ENCODE measurements at regions not wholly inside any gene's neighbourhood (a gene's known extent, or its start where the extent isn't known, plus 50 kb on each side); places are given as distances from the start of the nearest gene placed in this dataset.
A peak's percentile ranks its signal among the peaks of the same experiment; 100 is the strongest.

DNA sequence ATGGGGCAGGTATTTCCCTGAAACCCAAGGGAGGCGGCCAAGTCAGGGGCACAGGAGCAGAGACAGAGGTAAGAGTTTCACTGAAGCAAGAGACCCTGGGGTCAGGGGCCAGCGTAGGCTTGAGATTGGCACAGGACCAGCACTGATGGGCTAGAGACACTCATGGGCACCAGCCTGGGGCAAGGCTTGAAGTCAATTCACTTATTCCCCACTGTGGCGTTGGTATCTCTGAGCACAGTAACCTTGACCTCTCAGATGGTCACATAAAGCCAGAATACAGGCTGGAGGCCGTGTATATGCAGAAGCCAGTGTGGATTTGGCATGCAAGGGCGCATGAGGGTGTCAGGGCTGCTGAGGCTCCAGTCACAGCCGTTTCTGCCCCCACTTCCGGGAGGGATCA is 173.5 kb upstream of the GPR12 start:
- TF ChIP-seq, protein P1, sequence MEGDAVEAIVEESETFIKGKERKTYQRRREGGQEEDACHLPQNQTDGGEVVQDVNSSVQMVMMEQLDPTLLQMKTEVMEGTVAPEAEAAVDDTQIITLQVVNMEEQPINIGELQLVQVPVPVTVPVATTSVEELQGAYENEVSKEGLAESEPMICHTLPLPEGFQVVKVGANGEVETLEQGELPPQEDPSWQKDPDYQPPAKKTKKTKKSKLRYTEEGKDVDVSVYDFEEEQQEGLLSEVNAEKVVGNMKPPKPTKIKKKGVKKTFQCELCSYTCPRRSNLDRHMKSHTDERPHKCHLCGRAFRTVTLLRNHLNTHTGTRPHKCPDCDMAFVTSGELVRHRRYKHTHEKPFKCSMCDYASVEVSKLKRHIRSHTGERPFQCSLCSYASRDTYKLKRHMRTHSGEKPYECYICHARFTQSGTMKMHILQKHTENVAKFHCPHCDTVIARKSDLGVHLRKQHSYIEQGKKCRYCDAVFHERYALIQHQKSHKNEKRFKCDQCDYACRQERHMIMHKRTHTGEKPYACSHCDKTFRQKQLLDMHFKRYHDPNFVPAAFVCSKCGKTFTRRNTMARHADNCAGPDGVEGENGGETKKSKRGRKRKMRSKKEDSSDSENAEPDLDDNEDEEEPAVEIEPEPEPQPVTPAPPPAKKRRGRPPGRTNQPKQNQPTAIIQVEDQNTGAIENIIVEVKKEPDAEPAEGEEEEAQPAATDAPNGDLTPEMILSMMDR (IDR thresholded peaks at IDR 0.05; ENCODE audit: insufficient read depth, low read depth, low read length) = no peak
- ChIA-PET CTCF (interaction anchor here (0.6 kb wide), 1 partner anchor 429 kb away, joined by 3 read pairs; no protein-coding TSS in a partner anchor), POLR2A (no interaction called here)
- no peak overlapping the region for H3K4me3 ChIP-seq (ENCODE audit: low read depth, low read length)
- DNase-seq (ENCODE audit: low read depth) = no peak
- peaks cover 7% of the 10 kb centered on the region for H3K27me3 ChIP-seq (ENCODE audit: control insufficient read depth, insufficient read depth, low read length)
- no peaks in the 10 kb centered on the region for H3K36me3 ChIP-seq (ENCODE audit: control insufficient read depth, insufficient read depth, low read length)

DNA sequence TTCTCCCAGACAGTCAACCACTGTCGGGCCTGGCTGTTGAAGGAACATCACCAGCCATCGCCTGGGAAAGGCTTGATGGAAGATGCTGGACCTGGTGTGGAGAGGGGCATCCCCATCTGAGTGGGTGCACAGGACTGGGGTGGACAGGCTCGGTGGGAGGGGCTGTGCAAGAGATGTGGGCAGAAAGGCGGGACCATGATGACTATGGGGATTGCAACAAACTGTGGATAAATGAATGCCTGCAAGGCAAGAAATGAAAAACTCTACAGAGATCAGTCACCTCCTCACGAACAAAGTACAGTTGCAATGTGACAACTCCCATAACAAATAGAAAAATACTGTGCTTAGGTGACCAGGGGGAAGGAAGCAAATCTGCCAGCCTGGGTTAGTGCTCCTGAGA is 171.9 kb upstream of the GPR12 start:
- POLR2A ChIA-PET = no interaction called here
- CTCF ChIA-PET = interaction anchor here (0.6 kb wide), 1 partner anchor 14 kb away, joined by 5 read pairs; no protein-coding TSS in a partner anchor
- no peak for DNase-seq (ENCODE audit: low read depth)
- Histone ChIP-seq H3K36me3 (ENCODE audit: control insufficient read depth, insufficient read depth, low read length) (no peaks in the 10 kb centered on the region), H3K27me3 (ENCODE audit: control insufficient read depth, insufficient read depth, low read length) (peaks cover 8% of the 10 kb centered on the region), H3K4me3 (ENCODE audit: low read depth, low read length) (no peak overlapping the region)
- TF ChIP-seq, protein P1 (IDR thresholded peaks at IDR 0.05; ENCODE audit: insufficient read depth, low read depth, low read length) = no peak

DNA sequence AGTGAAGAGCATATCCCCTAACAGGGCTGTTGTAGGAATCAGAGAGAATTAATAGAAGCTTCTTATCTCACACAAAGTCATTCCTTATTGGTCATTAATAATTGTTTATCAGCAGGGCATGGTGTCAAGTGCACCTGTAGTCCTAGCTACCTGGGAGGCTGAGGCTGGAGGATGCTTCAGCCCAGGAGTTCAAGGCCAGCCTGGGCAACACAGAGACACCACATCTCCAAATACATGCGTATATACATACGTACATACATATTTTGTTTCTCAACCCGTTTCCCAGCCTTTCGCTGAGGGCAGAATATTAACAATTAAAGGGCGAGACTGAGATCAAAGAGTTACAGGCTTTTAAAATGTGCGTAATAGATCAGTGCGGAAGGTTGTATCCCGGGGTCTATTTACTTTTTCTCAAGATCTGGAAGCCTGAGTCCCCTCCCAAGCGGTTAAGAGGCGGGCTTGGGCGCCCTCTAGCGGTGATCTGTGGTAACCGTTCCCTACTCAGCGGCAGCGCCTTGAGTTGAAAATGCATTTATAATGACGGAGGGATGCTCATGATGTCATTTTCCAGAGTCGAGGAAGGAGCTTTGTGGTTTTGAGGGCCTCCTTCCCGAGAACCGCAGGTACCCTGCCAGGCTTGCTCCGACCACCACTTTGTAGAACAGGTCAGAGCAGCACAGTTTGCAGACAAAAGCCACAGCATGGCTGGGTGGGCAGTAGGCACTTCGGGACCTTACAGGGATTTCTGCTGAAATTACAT is 169.6 kb upstream of the GPR12 start:
- H3K27me3 ChIP-seq (ENCODE audit: control insufficient read depth, insufficient read depth, low read length) = peaks cover 14% of the 10 kb centered on the region
- TF ChIP-seq, protein P1 (IDR thresholded peaks at IDR 0.05; ENCODE audit: insufficient read depth, low read depth, low read length) = peak; percentile 95
- POLR2A ChIA-PET = no interaction called here
- no peaks in the 10 kb centered on the region for H3K36me3 ChIP-seq (ENCODE audit: control insufficient read depth, insufficient read depth, low read length)
- DNase-seq (ENCODE audit: low read depth) = no peak
- H3K4me3 ChIP-seq (ENCODE audit: low read depth, low read length) = no peak overlapping the region
- CTCF ChIA-PET = interaction anchor here (0.6 to 2.8 kb wide), 23 partner anchors 8 to 745 kb away, joined by 3 to 13 read pairs (median 4); no protein-coding TSS in a partner anchor

DNA sequence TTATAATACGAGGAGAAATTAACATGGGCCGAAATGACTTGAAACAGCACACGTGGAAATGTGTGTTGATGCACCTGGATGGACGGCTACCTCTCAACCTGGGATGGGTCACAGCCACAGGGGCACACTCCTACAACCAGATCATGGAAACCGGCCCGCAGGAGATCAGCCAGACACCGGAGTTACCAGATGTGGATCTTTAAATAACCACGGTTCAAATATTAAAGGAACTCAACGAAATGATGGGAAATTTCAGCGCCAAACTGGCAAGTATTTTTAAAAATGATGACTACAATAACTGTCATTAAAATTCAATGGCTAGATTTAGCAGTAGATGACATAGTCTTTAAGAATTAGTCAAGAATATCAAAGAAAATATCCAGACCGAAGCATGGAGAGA is 166.9 kb upstream of the GPR12 start:
- Histone ChIP-seq H3K36me3 (ENCODE audit: control insufficient read depth, insufficient read depth, low read length) (no peaks in the 10 kb centered on the region), H3K27me3 (ENCODE audit: control insufficient read depth, insufficient read depth, low read length) (peaks cover 16% of the 10 kb centered on the region), H3K4me3 (ENCODE audit: low read depth, low read length) (no peak overlapping the region)
- TF ChIP-seq, protein P1 (IDR thresholded peaks at IDR 0.05; ENCODE audit: insufficient read depth, low read depth, low read length) = no peak
- POLR2A ChIA-PET = no interaction called here
- no peak for DNase-seq (ENCODE audit: low read depth)
- CTCF ChIA-PET = interaction anchor here (0.6 kb wide), 1 partner anchor 1013 kb away, joined by 3 read pairs; no protein-coding TSS in a partner anchor

DNA sequence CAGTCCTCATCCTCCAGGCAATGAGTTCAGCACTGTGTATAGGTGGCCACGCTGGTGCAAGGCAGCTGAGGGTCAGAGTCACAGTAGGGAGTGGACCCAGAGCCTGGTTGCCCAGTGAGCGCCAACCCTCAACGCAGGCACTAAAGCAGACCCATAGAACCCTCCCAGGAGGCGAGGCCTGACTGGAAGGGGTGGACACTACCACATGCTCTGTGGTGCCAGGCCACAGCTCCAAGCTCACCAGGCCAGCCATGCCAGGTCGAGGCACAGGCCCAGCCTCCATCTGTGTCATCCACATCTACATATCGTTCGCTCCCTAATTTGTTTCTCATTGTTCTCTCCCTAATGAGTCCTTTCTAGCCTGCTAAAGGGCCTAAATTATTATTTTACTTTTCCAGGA is 165.8 kb upstream of the GPR12 start:
- POLR2A ChIA-PET = no interaction called here
- no peak overlapping the region for H3K4me3 ChIP-seq (ENCODE audit: low read depth, low read length)
- no peaks in the 10 kb centered on the region for H3K36me3 ChIP-seq (ENCODE audit: control insufficient read depth, insufficient read depth, low read length)
- DNase-seq (ENCODE audit: low read depth) = no peak
- CTCF ChIA-PET = interaction anchor here (0.6 to 1.1 kb wide), 2 partner anchors 17 to 741 kb away, joined by 3 to 4 read pairs; no protein-coding TSS in a partner anchor
- TF ChIP-seq, protein P1 (IDR thresholded peaks at IDR 0.05; ENCODE audit: insufficient read depth, low read depth, low read length) = no peak
- peaks cover 19% of the 10 kb centered on the region for H3K27me3 ChIP-seq (ENCODE audit: control insufficient read depth, insufficient read depth, low read length)
